ENCODE measurements at regions not wholly inside any gene's neighbourhood (a gene's known extent, or its start where the extent isn't known, plus 50 kb on each side); places are given as distances from the start of the nearest gene placed in this dataset.
A peak's percentile ranks its signal among the peaks of the same experiment; 100 is the strongest.

GRCh38 chr17:5661491-5662125, 77.3 kb upstream of the NLRP1 start:
- Histone ChIP-seq H3K27me3 (ENCODE audit: control insufficient read depth, insufficient read depth, low read length) (peaks cover 6% of the 10 kb centered on the region), H3K36me3 (ENCODE audit: control insufficient read depth, insufficient read depth, low read length) (no peaks in the 10 kb centered on the region), H3K4me3 (ENCODE audit: low read depth, low read length) (no peak overlapping the region)
- no peak for TF ChIP-seq CTCF (IDR thresholded peaks at IDR 0.05; ENCODE audit: insufficient read depth, low read length, poor library complexity, severe bottlenecking)
- no peak for DNase-seq (ENCODE audit: low read depth)

GRCh38 chr17:5662409-5663085, 78.2 kb upstream of the NLRP1 start:
- peak; percentile 23 for DNase-seq (ENCODE audit: low read depth)
- no peak overlapping the region for H3K4me3 ChIP-seq (ENCODE audit: low read depth, low read length)
- TF ChIP-seq CTCF (IDR thresholded peaks at IDR 0.05; ENCODE audit: insufficient read depth, low read length, poor library complexity, severe bottlenecking), result no peak
- no peaks in the 10 kb centered on the region for H3K36me3 ChIP-seq (ENCODE audit: control insufficient read depth, insufficient read depth, low read length)
- H3K27me3 ChIP-seq (ENCODE audit: control insufficient read depth, insufficient read depth, low read length), result peaks cover 8% of the 10 kb centered on the region

- Histone ChIP-seq H3K36me3 (ENCODE audit: control insufficient read depth, insufficient read depth, low read length) (no peaks in the 10 kb centered on the region), H3K27me3 (ENCODE audit: control insufficient read depth, insufficient read depth, low read length) (peaks cover 8% of the 10 kb centered on the region), H3K4me3 (ENCODE audit: low read depth, low read length) (no peak overlapping the region)
- no peak for DNase-seq (ENCODE audit: low read depth)
- no peak for TF ChIP-seq CTCF (IDR thresholded peaks at IDR 0.05; ENCODE audit: insufficient read depth, low read length, poor library complexity, severe bottlenecking)
Observed at GRCh38 chr17:5665164-5665563, 80.9 kb upstream of the NLRP1 start.

GRCh38 chr17:5667871-5668270, 83.6 kb upstream of the NLRP1 start:
- Histone ChIP-seq H3K27me3 (ENCODE audit: control insufficient read depth, insufficient read depth, low read length) (peaks cover 8% of the 10 kb centered on the region), H3K4me3 (ENCODE audit: low read depth, low read length) (no peak overlapping the region), H3K36me3 (ENCODE audit: control insufficient read depth, insufficient read depth, low read length) (no peaks in the 10 kb centered on the region)
- DNase-seq (ENCODE audit: low read depth), result no peak
- TF ChIP-seq CTCF (IDR thresholded peaks at IDR 0.05; ENCODE audit: insufficient read depth, low read length, poor library complexity, severe bottlenecking), result peak; percentile 7

GRCh38 chr17:5668557-5669138, 84.3 kb upstream of the NLRP1 start:
- Histone ChIP-seq H3K27me3 (ENCODE audit: control insufficient read depth, insufficient read depth, low read length) (peaks cover 8% of the 10 kb centered on the region), H3K4me3 (ENCODE audit: low read depth, low read length) (no peak overlapping the region), H3K36me3 (ENCODE audit: control insufficient read depth, insufficient read depth, low read length) (no peaks in the 10 kb centered on the region)
- DNase-seq (ENCODE audit: low read depth), result no peak
- no peak for TF ChIP-seq CTCF (IDR thresholded peaks at IDR 0.05; ENCODE audit: insufficient read depth, low read length, poor library complexity, severe bottlenecking)
